GM12878 (cell line): ENCODE measurements at regions not wholly inside any gene's neighbourhood (a gene's known extent, or its start where the extent isn't known, plus 50 kb on each side); places are given as distances from the start of the nearest gene placed in this dataset.

ENCODE experiments used
- BRCA1 ChIP-seq: IDR thresholded peaks from 2 replicates; pipeline ENCODE4 v1.6.1; 2011; ENCODE audit warnings: low read depth, low read length, improper control_type of control experiment
- CEBPZ ChIP-seq: fragments of 150-350 bp; IDR thresholded peaks from 2 replicates; pipeline ENCODE4 v1.6.1; 2016; ENCODE audit warnings: low read depth, low read length
- CREB1 ChIP-seq: IDR thresholded peaks from 2 replicates; pipeline ENCODE4 v1.6.1; 2012; ENCODE audit warnings: low read depth, mild to moderate bottlenecking, inconsistent platforms
- CTCF ChIP-seq, 3 experiments: IDR thresholded peaks in 2 of 3; conservative IDR thresholded peaks in 1 of 3; 2 replicates each; pipeline ENCODE4 v1.5.1; 2011; ENCODE audit warnings: low read depth in 3 of 3, low read length in 3 of 3, mild to moderate bottlenecking in 3 of 3, control low read depth in 2 of 3, moderate library complexity in 2 of 3, inconsistent platforms in 1 of 3, mixed read lengths in 1 of 3; ENCODE audit not compliant: control insufficient read depth in 2 of 3, insufficient read depth in 1 of 3; ENCODE audit errors: extremely low read depth in 1 of 3
- EP300 ChIP-seq, 2 experiments: fragments of 150-350 bp in 1 of 2; IDR thresholded peaks; 2 replicates each; pipeline ENCODE4 v1.6.1; 2011 to 2012; ENCODE audit warnings: low read depth in 2 of 2, low read length in 2 of 2, borderline replicate concordance in 1 of 2, improper control_type of control experiment in 1 of 2, inconsistent platforms in 1 of 2; ENCODE audit not compliant: control insufficient read depth in 1 of 2
- HDGF ChIP-seq: fragments of 450-650 bp; IDR thresholded peaks from 2 replicates; pipeline ENCODE4 v1.6.1; 2016; ENCODE audit warnings: antibody characterized with exemption
- POLR2AphosphoS5 ChIP-seq: IDR thresholded peaks from 2 replicates; pipeline ENCODE4 v1.6.1; 2011; ENCODE audit warnings: mild to moderate bottlenecking, low read length, inconsistent platforms
- SP1 ChIP-seq: IDR thresholded peaks from one replicate; pipeline ENCODE4 v1.6.1; 2011; ENCODE audit warnings: low read depth, low read length
- SUZ12 ChIP-seq: fragments of 200-600 bp; sonication (generic); IDR thresholded peaks from one replicate; pipeline ENCODE4 v1.6.1; 2018; ENCODE audit warnings: antibody characterized with exemption, mild to moderate bottlenecking; ENCODE audit not compliant: unreplicated experiment
- YBX1 ChIP-seq: fragments of 450-650 bp; IDR thresholded peaks from 2 replicates; pipeline ENCODE4 v1.6.1; 2016; ENCODE audit warnings: antibody characterized with exemption
- ZBTB4 ChIP-seq: fragments of 450-650 bp; formaldehyde crosslinking; IDR thresholded peaks from 2 replicates; pipeline ENCODE4 v1.4.0; 2022; ENCODE audit warnings: mild to moderate bottlenecking, moderate library complexity
- TF ChIP-seq, protein P1 (sequence below): IDR thresholded peaks from 2 replicates; pipeline ENCODE4 v1.6.1; 2011; ENCODE audit warnings: low read depth, low read length, improper control_type of control experiment, borderline replicate concordance

DNA sequence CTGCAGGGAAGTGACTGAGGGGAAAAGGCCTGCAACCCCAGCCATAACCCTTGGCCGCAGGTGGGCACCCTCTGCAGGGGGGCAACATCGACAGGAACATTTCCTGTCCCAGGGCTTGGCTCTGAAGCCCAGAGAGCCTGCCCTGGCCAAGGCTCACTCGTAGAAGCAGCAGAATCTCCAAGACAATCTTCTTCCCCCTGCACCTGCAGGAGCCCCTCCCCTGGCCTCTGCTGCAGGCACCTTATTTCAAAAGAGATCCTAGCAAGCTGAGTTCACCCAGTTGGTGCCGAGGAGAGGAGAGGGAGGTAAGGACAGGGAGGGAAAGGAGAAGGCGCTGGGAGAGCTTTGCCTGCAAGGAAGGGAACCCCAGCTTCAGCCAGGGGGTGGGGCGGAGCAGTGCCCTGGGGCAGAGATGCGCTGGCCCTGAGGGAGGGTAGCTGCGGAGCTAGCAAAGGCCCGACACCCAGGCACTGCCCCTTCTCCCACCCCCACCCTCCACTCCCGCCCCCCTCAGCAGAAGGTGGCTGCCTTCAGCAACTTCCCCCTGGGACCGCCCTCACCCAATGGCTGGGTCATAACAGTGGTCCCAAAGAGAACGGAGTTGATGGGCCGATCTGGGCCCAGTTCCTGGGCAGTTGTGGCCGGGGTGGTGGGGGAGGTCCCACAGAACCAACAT, 104.3 kb upstream of the TNRC6C start:
- TF ChIP-seq CTCF (IDR thresholded peaks at IDR 0.05 in 2 of 3, conservative IDR thresholded peaks at IDR 0.05 in 1 of 3; ENCODE audit: control insufficient read depth in 2 of 3, extremely low read depth in 1 of 3, insufficient read depth in 1 of 3, low read depth in 3 of 3, low read length in 3 of 3) = no peak
- no peak for TF ChIP-seq EP300 (IDR thresholded peaks at IDR 0.05; ENCODE audit: borderline replicate concordance in 1 of 2, control insufficient read depth in 1 of 2, low read depth in 2 of 2, low read length in 2 of 2)
- no peak for TF ChIP-seq CREB1
- no peak for TF ChIP-seq SUZ12
- no peak for TF ChIP-seq ZBTB4
- no peak for TF ChIP-seq BRCA1
- no peak for TF ChIP-seq HDGF
- no peak for TF ChIP-seq CEBPZ
- TF ChIP-seq, protein P1, sequence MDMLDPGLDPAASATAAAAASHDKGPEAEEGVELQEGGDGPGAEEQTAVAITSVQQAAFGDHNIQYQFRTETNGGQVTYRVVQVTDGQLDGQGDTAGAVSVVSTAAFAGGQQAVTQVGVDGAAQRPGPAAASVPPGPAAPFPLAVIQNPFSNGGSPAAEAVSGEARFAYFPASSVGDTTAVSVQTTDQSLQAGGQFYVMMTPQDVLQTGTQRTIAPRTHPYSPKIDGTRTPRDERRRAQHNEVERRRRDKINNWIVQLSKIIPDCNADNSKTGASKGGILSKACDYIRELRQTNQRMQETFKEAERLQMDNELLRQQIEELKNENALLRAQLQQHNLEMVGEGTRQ = no peak
- TF ChIP-seq POLR2AphosphoS5 = no peak
- TF ChIP-seq YBX1 = no peak
- no peak for TF ChIP-seq SP1
